ENCODE measurements at regions not wholly inside any gene's neighbourhood (a gene's known extent, or its start where the extent isn't known, plus 50 kb on each side); places are given as distances from the start of the nearest gene placed in this dataset.

DNA sequence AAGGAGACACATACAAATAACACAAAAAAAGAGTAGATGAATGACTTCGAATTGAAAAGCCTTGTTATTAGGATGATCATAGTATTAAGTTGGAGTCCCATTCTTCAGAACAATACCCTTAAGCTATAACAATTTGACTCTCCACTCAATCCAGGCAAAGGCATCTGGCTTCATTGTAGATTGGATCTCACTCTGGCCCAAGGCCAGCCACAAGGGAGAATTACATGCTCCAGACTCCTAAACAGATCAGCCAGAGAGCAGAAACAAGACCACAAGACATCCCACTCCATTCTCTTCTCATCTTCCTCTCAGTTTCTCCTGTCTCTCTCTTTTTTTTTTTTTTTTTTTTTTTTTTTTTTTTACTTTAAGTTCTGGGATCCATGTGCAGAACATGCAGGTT lies 213.9 kb downstream of the DHX15 start:
- TF ChIP-seq, protein P1, sequence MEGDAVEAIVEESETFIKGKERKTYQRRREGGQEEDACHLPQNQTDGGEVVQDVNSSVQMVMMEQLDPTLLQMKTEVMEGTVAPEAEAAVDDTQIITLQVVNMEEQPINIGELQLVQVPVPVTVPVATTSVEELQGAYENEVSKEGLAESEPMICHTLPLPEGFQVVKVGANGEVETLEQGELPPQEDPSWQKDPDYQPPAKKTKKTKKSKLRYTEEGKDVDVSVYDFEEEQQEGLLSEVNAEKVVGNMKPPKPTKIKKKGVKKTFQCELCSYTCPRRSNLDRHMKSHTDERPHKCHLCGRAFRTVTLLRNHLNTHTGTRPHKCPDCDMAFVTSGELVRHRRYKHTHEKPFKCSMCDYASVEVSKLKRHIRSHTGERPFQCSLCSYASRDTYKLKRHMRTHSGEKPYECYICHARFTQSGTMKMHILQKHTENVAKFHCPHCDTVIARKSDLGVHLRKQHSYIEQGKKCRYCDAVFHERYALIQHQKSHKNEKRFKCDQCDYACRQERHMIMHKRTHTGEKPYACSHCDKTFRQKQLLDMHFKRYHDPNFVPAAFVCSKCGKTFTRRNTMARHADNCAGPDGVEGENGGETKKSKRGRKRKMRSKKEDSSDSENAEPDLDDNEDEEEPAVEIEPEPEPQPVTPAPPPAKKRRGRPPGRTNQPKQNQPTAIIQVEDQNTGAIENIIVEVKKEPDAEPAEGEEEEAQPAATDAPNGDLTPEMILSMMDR (IDR thresholded peaks at IDR 0.05 in 4 of 5, conservative IDR thresholded peaks at IDR 0.05 in 1 of 5): no peak
- TF ChIP-seq POLR2A (IDR thresholded peaks at IDR 0.05): no peak
